Activated CD4-positive, alpha-beta memory T cell treated with anti-CD3 and anti-CD28 coated beads for 36 hours (primary cell): ENCODE measurements at regions not wholly inside any gene's neighbourhood (a gene's known extent, or its start where the extent isn't known, plus 50 kb on each side); places are given as distances from the start of the nearest gene placed in this dataset.

Source experiments
- CTCF ChIA-PET: fragments of 350-600 bp; sonication (Branson Sonifier 250); formaldehyde crosslinking; loops from one replicate; lab custom pipeline; 2021; ENCODE audit warnings: antibody characterized with exemption, inconsistent platforms; lab: Charles Lee
- POLR2A ChIA-PET: fragments of 350-600 bp; sonication (Branson Sonifier 250); formaldehyde crosslinking; loops from one replicate; lab custom pipeline; 2021; ENCODE audit warnings: antibody characterized with exemption; lab: Charles Lee
- DNase-seq: peaks from one replicate; pipeline ENCODE4 v3.0.0-alpha.2; 2020
- H3K27ac Mint-ChIP-seq: one replicate; pipeline ENCODE4 v1.8.0; 2021; ENCODE audit warnings: mixed read lengths
- H3K27me3 Mint-ChIP-seq: one replicate; pipeline ENCODE4 v1.8.0; 2021; ENCODE audit warnings: mixed read lengths
- H3K36me3 Mint-ChIP-seq: one replicate; pipeline ENCODE4 v1.8.0; 2021; ENCODE audit warnings: mixed read lengths
- H3K4me1 Mint-ChIP-seq: one replicate; pipeline ENCODE4 v1.8.0; 2021; ENCODE audit warnings: low read depth, mixed read lengths
- H3K4me3 Mint-ChIP-seq: one replicate; pipeline ENCODE4 v1.8.0; 2021; ENCODE audit warnings: mild to moderate bottlenecking, mixed read lengths
- H3K9me3 Mint-ChIP-seq: one replicate; pipeline ENCODE4 v1.8.0; 2021; ENCODE audit warnings: mixed read lengths
- intact Hi-C: fragments of 100-400 bp; cut with micrococcal nuclease; formaldehyde crosslinking; loops from one replicate; pipeline ENCODE4 v1.15.1; 2023

- H3K27me3 Mint-ChIP-seq, result peaks cover 2% of the 10 kb centered on the region
- H3K36me3 Mint-ChIP-seq, result no peaks in the 10 kb centered on the region
- POLR2A ChIA-PET, result no interaction called here
- no peak for DNase-seq
- no peak overlapping the region for H3K4me3 Mint-ChIP-seq
- no peaks in the 10 kb centered on the region for H3K9me3 Mint-ChIP-seq
- CTCF ChIA-PET, result no interaction called here
- H3K4me1 Mint-ChIP-seq, result no peaks in the 10 kb centered on the region
- H3K27ac Mint-ChIP-seq, result no peak overlapping the region
- intact Hi-C loops, result no loop called here
Observed at GRCh38 chr2:64288321-64289193, 144.3 kb upstream of the PELI1 start.

GRCh38 chr2:64289251-64289650 lies 145.0 kb upstream of the PELI1 start:
- ChIA-PET POLR2A (no interaction called here), CTCF (no interaction called here)
- intact Hi-C loops, result no loop called here
- H3K36me3 Mint-ChIP-seq, result no peaks in the 10 kb centered on the region
- H3K27ac Mint-ChIP-seq, result no peak overlapping the region
- H3K4me1 Mint-ChIP-seq, result no peaks in the 10 kb centered on the region
- no peaks in the 10 kb centered on the region for H3K9me3 Mint-ChIP-seq
- DNase-seq, result no peak
- no peak overlapping the region for H3K4me3 Mint-ChIP-seq
- peaks cover 2% of the 10 kb centered on the region for H3K27me3 Mint-ChIP-seq

GRCh38 chr2:64289737-64290136 lies 145.5 kb upstream of the PELI1 start:
- ChIA-PET CTCF (no interaction called here), POLR2A (no interaction called here)

GRCh38 chr2:64291181-64291580 lies 147.0 kb upstream of the PELI1 start:
- ChIA-PET CTCF (no interaction called here), POLR2A (no interaction called here)
- peaks cover 2% of the 10 kb centered on the region for H3K27me3 Mint-ChIP-seq
- no peak overlapping the region for H3K4me3 Mint-ChIP-seq
- no peaks in the 10 kb centered on the region for H3K9me3 Mint-ChIP-seq
- H3K36me3 Mint-ChIP-seq, result no peaks in the 10 kb centered on the region
- H3K27ac Mint-ChIP-seq, result no peak overlapping the region
- no peak for DNase-seq
- intact Hi-C loops, result no loop called here
- peaks cover 16% of the 10 kb centered on the region for H3K4me1 Mint-ChIP-seq

More at GRCh38 chr2:64289737-64290136, 145.5 kb upstream of the PELI1 start:
- no peak for DNase-seq
- H3K9me3 Mint-ChIP-seq, result no peaks in the 10 kb centered on the region
- peaks cover 2% of the 10 kb centered on the region for H3K4me1 Mint-ChIP-seq
- peaks cover 2% of the 10 kb centered on the region for H3K27me3 Mint-ChIP-seq
- intact Hi-C loops, result no loop called here
- no peaks in the 10 kb centered on the region for H3K36me3 Mint-ChIP-seq
- no peak overlapping the region for H3K27ac Mint-ChIP-seq
- H3K4me3 Mint-ChIP-seq, result no peak overlapping the region

- Mint-ChIP-seq H3K4me1 (peaks cover 30% of the 10 kb centered on the region), H3K27ac (peak overlapping the region; percentile 26), H3K4me3 (no peak overlapping the region), H3K36me3 (no peaks in the 10 kb centered on the region), H3K27me3 (peaks cover 2% of the 10 kb centered on the region), H3K9me3 (no peaks in the 10 kb centered on the region)
- ChIA-PET CTCF (interaction anchor here (0.6 to 6.8 kb wide), 6 partner anchors 33 to 246 kb away, joined by 3 to 68 read pairs (median 6); no protein-coding TSS in a partner anchor), POLR2A (interaction anchor here (0.6 to 2.2 kb wide), 11 partner anchors 11 to 194 kb away, joined by 3 to 29 read pairs (median 4); no protein-coding TSS in a partner anchor)
- intact Hi-C loops, result loop anchor here (1.0 kb wide), 3 partner anchors 31 to 151 kb away; partner anchors contain the start of gene PELI1
- DNase-seq, result peak; percentile 84
Observed at GRCh38 chr2:64295326-64296139, 151.3 kb upstream of the PELI1 start.

- Mint-ChIP-seq H3K4me1 (peaks cover 30% of the 10 kb centered on the region), H3K27ac (peak overlapping the region; percentile 57), H3K4me3 (no peak overlapping the region), H3K27me3 (peaks cover 2% of the 10 kb centered on the region), H3K36me3 (no peaks in the 10 kb centered on the region), H3K9me3 (no peaks in the 10 kb centered on the region)
- CTCF ChIA-PET, result interaction anchor here (0.6 to 6.8 kb wide), 6 partner anchors 32 to 246 kb away, joined by 3 to 68 read pairs (median 6); no protein-coding TSS in a partner anchor
- intact Hi-C loops, result no loop called here
- DNase-seq, result peak; percentile 47
- POLR2A ChIA-PET, result interaction anchor here (0.6 to 2.2 kb wide), 10 partner anchors 12 to 195 kb away, joined by 3 to 29 read pairs (median 4); no protein-coding TSS in a partner anchor
Observed at GRCh38 chr2:64296140-64296480, 151.9 kb upstream of the PELI1 start.

- CTCF ChIA-PET, result interaction anchor here (0.6 to 6.8 kb wide), 4 partner anchors 32 to 247 kb away, joined by 3 to 68 read pairs (median 9); no protein-coding TSS in a partner anchor
Observed at GRCh38 chr2:64296695-64297346, 152.6 kb upstream of the PELI1 start.

GRCh38 chr2:64298161-64298560 lies 153.9 kb upstream of the PELI1 start:
- intact Hi-C loops, result no loop called here
- ChIA-PET POLR2A (interaction anchor here (1.3 kb wide), 1 partner anchor 28 kb away, joined by 5 read pairs; no protein-coding TSS in a partner anchor), CTCF (interaction anchor here (1.2 to 6.8 kb wide), 2 partner anchors 9 to 30 kb away, joined by 3 to 68 read pairs; no protein-coding TSS in a partner anchor)
- H3K9me3 Mint-ChIP-seq, result no peaks in the 10 kb centered on the region
- H3K27ac Mint-ChIP-seq, result no peak overlapping the region
- no peaks in the 10 kb centered on the region for H3K36me3 Mint-ChIP-seq
- peaks cover 2% of the 10 kb centered on the region for H3K27me3 Mint-ChIP-seq
- no peak for DNase-seq
- H3K4me3 Mint-ChIP-seq, result no peak overlapping the region
- peaks cover 30% of the 10 kb centered on the region for H3K4me1 Mint-ChIP-seq

More at GRCh38 chr2:64296695-64297346, 152.6 kb upstream of the PELI1 start:
- intact Hi-C loops, result no loop called here
- peaks cover 2% of the 10 kb centered on the region for H3K27me3 Mint-ChIP-seq
- no peaks in the 10 kb centered on the region for H3K36me3 Mint-ChIP-seq
- peak; percentile 32 for DNase-seq
- H3K27ac Mint-ChIP-seq, result no peak overlapping the region
- H3K4me1 Mint-ChIP-seq, result peaks cover 30% of the 10 kb centered on the region
- H3K4me3 Mint-ChIP-seq, result no peak overlapping the region
- H3K9me3 Mint-ChIP-seq, result no peaks in the 10 kb centered on the region
- POLR2A ChIA-PET, result interaction anchor here (2.1 to 2.2 kb wide), 2 partner anchors 29 to 82 kb away, joined by 25 to 29 read pairs; no protein-coding TSS in a partner anchor

GRCh38 chr2:64300066-64300465 lies 153.9 kb upstream of the LGALSL start:
- peaks cover 25% of the 10 kb centered on the region for H3K4me1 Mint-ChIP-seq
- CTCF ChIA-PET, result no interaction called here
- intact Hi-C loops, result no loop called here
- H3K4me3 Mint-ChIP-seq, result no peak overlapping the region
- no peaks in the 10 kb centered on the region for H3K36me3 Mint-ChIP-seq
- DNase-seq, result no peak
- no peaks in the 10 kb centered on the region for H3K9me3 Mint-ChIP-seq
- POLR2A ChIA-PET, result no interaction called here
- no peak overlapping the region for H3K27ac Mint-ChIP-seq
- no peaks in the 10 kb centered on the region for H3K27me3 Mint-ChIP-seq

- H3K36me3 Mint-ChIP-seq, result no peaks in the 10 kb centered on the region
- POLR2A ChIA-PET, result no interaction called here
Observed at GRCh38 chr2:64303250-64303649, 150.7 kb upstream of the LGALSL start.

GRCh38 chr2:64307421-64307820 lies 146.5 kb upstream of the LGALSL start:
- H3K9me3 Mint-ChIP-seq, result peaks cover 7% of the 10 kb centered on the region
- H3K36me3 Mint-ChIP-seq, result no peaks in the 10 kb centered on the region
- H3K27ac Mint-ChIP-seq, result no peak overlapping the region
- DNase-seq, result no peak
- H3K27me3 Mint-ChIP-seq, result no peaks in the 10 kb centered on the region
- POLR2A ChIA-PET, result no interaction called here
- CTCF ChIA-PET, result interaction anchor here (1.3 to 1.4 kb wide), 2 partner anchors 9 to 23 kb away, joined by 3 read pairs; no protein-coding TSS in a partner anchor
- intact Hi-C loops, result no loop called here
- H3K4me1 Mint-ChIP-seq, result no peaks in the 10 kb centered on the region
- no peak overlapping the region for H3K4me3 Mint-ChIP-seq

More at GRCh38 chr2:64303250-64303649, 150.7 kb upstream of the LGALSL start:
- Mint-ChIP-seq H3K4me3 (no peak overlapping the region), H3K27me3 (no peaks in the 10 kb centered on the region), H3K9me3 (peaks cover 7% of the 10 kb centered on the region), H3K27ac (no peak overlapping the region), H3K4me1 (peaks cover 2% of the 10 kb centered on the region)
- CTCF ChIA-PET, result no interaction called here
- intact Hi-C loops, result no loop called here
- DNase-seq, result no peak
